Stimulated activated CD8-positive, alpha-beta memory T cell treated with anti-CD3 and anti-CD28 coated beads, Interleukin-2, amount 100 ng/mL, for 48 hours (primary cell): ENCODE measurements at regions not wholly inside any gene's neighbourhood (a gene's known extent, or its start where the extent isn't known, plus 50 kb on each side); places are given as distances from the start of the nearest gene placed in this dataset.
"Not testable (repeated sequence)": the region's sequence is repeated elsewhere in the genome, so short reads cannot be mapped to it uniquely, and the experiment has no call there.

ENCODE experiments used
- DNase-seq, 2 donors: peaks; one replicate each; pipeline ENCODE4 v3.0.0-alpha.2; 2020; ENCODE audit warnings: low read depth in 2 of 2

- DNase-seq: no peak
Observed at GRCh38 chr3:182342252-182342651, 451.1 kb upstream of the ATP11B start.

- DNase-seq: not testable (repeated sequence)
Observed at GRCh38 chr3:182344026-182344425, 449.3 kb upstream of the ATP11B start.

GRCh38 chr3:182349051-182349450, 444.3 kb upstream of the ATP11B start:
- DNase-seq: no peak

- DNase-seq: no peak
Observed at GRCh38 chr3:182349951-182350517, 443.3 kb upstream of the ATP11B start.

GRCh38 chr3:182357928-182358327, 435.4 kb upstream of the ATP11B start:
- no peak for DNase-seq

- DNase-seq: no peak
Observed at GRCh38 chr3:182364323-182364722, 429.0 kb upstream of the ATP11B start.

GRCh38 chr3:182364723-182365650, 428.3 kb upstream of the ATP11B start:
- no peak for DNase-seq

GRCh38 chr3:182366746-182367145, 426.6 kb upstream of the ATP11B start:
- no peak for DNase-seq

GRCh38 chr3:182369861-182370260, 423.4 kb upstream of the ATP11B start:
- no peak for DNase-seq

- no peak for DNase-seq
Observed at GRCh38 chr3:182370949-182371348, 422.4 kb upstream of the ATP11B start.

- DNase-seq: no peak
Observed at GRCh38 chr3:182375916-182376315, 417.4 kb upstream of the ATP11B start.

GRCh38 chr3:182382112-182382857, 411.0 kb upstream of the ATP11B start:
- DNase-seq: no peak

GRCh38 chr3:182384221-182384620, 409.1 kb upstream of the ATP11B start:
- no peak for DNase-seq

- no peak for DNase-seq
Observed at GRCh38 chr3:182385356-182385755, 407.9 kb upstream of the ATP11B start.

- DNase-seq: no peak
Observed at GRCh38 chr3:182388506-182388905, 404.8 kb upstream of the ATP11B start.

- no peak for DNase-seq
Observed at GRCh38 chr3:182389071-182389815, 404.1 kb upstream of the ATP11B start.

- DNase-seq: no peak
Observed at GRCh38 chr3:182390421-182390820, 402.9 kb upstream of the ATP11B start.

GRCh38 chr3:182392182-182392937, 400.9 kb upstream of the ATP11B start:
- no peak for DNase-seq

GRCh38 chr3:182393151-182393550, 400.2 kb upstream of the ATP11B start:
- DNase-seq: no peak

- DNase-seq: no peak
Observed at GRCh38 chr3:182393830-182394367, 399.4 kb upstream of the ATP11B start.

- no peak for DNase-seq
Observed at GRCh38 chr3:182397164-182397563, 396.1 kb upstream of the ATP11B start.
